ENCODE measurements at regions not wholly inside any gene's neighbourhood (a gene's known extent, or its start where the extent isn't known, plus 50 kb on each side); places are given as distances from the start of the nearest gene placed in this dataset.

DNA sequence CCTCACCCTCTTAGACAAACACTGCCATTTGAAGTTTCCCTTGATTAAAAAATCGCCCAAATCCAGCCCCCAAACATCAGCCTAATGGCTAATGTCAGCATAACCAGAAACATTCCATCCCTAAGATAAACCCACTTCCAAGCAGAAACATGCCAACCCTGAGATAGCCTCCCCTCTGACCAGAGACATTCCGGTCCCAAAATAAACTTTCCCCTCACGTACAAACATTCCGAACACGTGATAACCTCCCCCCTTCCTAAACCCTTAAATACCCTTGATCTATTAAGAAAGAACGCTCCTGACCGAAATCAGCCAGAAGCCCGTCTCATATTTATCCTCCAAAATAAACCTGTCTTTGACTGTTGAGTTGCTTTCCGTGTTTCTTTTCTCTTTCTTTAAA is 237.2 kb downstream of the ASMT start:
- no peak overlapping the region for H3K4me2 ChIP-seq (replicated peaks; ENCODE audit: extremely low read depth, low read length, poor library complexity, severe bottlenecking)
- peaks cover 0 to 6% (median 4%) of the 10 kb centered on the region in 3 donors for H3K27me3 Mint-ChIP-seq (ENCODE audit: low read depth in 3 of 3)

DNA sequence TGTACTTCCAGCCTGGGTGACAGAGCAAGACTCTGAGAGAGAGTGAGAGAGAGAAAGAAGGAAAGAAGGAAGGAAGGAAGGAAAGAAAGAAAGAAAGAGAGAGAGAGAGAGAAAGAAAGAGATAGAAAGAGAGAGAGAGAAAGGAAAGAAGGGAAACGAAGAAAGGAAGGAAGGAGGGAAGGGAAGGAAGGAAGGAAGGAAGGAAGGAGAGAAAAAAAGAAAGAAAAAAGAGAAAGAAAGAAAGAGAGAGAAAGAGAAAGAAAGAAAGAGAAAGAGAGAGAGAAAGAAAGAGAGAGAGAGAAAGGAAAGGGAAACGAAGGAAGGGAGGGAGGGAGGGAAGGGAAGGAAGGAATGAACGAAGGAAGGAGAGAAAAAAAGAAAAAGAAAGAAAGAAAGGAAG is 238.6 kb downstream of the ASMT start:
- no peaks in the 10 kb centered on the region for H3K36me3 Mint-ChIP-seq
- no peak for DNase-seq
- peaks cover 0 to 22% (median 4%) of the 10 kb centered on the region in 7 donors for H3K9me3 Mint-ChIP-seq
- 77% methylated on average over 3 of the region's 3 CpGs for WGBS (ENCODE audit: insufficient coverage)
- no peak overlapping the region for H3K4me3 Mint-ChIP-seq
- Histone ChIP-seq H3K27me3 (ENCODE audit: control insufficient read depth in 2 of 2, insufficient read depth in 2 of 2, low read length in 2 of 2) (no peaks in the 10 kb centered on the region), H3K4me3 (replicated peaks in 1 of 3; ENCODE audit: low read depth in 2 of 3, low read length in 3 of 3) (no peak overlapping the region), H3K9ac (ENCODE audit: insufficient read depth, low read length, poor library complexity, severe bottlenecking) (no peak overlapping the region), H3K27ac (ENCODE audit: low read depth in 1 of 2, low read length in 2 of 2) (no peak overlapping the region), H2AFZ (ENCODE audit: insufficient read depth, low read depth, low read length, poor library complexity, severe bottlenecking) (no peak overlapping the region), H4K20me1 (ENCODE audit: insufficient read depth, low read length) (no peaks in the 10 kb centered on the region), H3K79me2 (ENCODE audit: insufficient read depth, low read length) (no peaks in the 10 kb centered on the region), H3K36me3 (replicated peaks in 1 of 2; ENCODE audit: control insufficient read depth in 1 of 2, insufficient read depth in 2 of 2, low read length in 2 of 2) (no peaks in the 10 kb centered on the region), H3K4me1 (ENCODE audit: control insufficient read depth in 1 of 2, insufficient read depth in 2 of 2, low read length in 2 of 2) (no peaks in the 10 kb centered on the region), H3K9me3 (replicated peaks in 1 of 2; ENCODE audit: control insufficient read depth in 1 of 2, insufficient read depth in 1 of 2, low read length in 2 of 2) (no peaks in the 10 kb centered on the region), H3K4me2 (replicated peaks; ENCODE audit: extremely low read depth, low read length, poor library complexity, severe bottlenecking) (no peak overlapping the region)
- peaks cover 0 to 6% (median 4%) of the 10 kb centered on the region in 3 donors for H3K27me3 Mint-ChIP-seq (ENCODE audit: low read depth in 3 of 3)
- intact Hi-C loops (cut with micrococcal nuclease): no loop called here
- H3K4me1 Mint-ChIP-seq: no peaks in the 10 kb centered on the region
- H3K27ac Mint-ChIP-seq: no peak overlapping the region
- TF ChIP-seq, protein P1, sequence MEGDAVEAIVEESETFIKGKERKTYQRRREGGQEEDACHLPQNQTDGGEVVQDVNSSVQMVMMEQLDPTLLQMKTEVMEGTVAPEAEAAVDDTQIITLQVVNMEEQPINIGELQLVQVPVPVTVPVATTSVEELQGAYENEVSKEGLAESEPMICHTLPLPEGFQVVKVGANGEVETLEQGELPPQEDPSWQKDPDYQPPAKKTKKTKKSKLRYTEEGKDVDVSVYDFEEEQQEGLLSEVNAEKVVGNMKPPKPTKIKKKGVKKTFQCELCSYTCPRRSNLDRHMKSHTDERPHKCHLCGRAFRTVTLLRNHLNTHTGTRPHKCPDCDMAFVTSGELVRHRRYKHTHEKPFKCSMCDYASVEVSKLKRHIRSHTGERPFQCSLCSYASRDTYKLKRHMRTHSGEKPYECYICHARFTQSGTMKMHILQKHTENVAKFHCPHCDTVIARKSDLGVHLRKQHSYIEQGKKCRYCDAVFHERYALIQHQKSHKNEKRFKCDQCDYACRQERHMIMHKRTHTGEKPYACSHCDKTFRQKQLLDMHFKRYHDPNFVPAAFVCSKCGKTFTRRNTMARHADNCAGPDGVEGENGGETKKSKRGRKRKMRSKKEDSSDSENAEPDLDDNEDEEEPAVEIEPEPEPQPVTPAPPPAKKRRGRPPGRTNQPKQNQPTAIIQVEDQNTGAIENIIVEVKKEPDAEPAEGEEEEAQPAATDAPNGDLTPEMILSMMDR (IDR thresholded peaks at IDR 0.05): no peak

More for the DNA sequence above, 237.2 kb downstream of the ASMT start:
- Mint-ChIP-seq H3K36me3 (no peaks in the 10 kb centered on the region), H3K4me3 (no peak overlapping the region), H3K9me3 (peaks cover 0 to 22% (median 4%) of the 10 kb centered on the region in 7 donors), H3K4me1 (no peaks in the 10 kb centered on the region), H3K27ac (no peak overlapping the region)
- Histone ChIP-seq H3K9ac (ENCODE audit: insufficient read depth, low read length, poor library complexity, severe bottlenecking) (no peak overlapping the region), H3K4me3 (replicated peaks in 1 of 3; ENCODE audit: low read depth in 2 of 3, low read length in 3 of 3) (no peak overlapping the region), H3K9me3 (replicated peaks in 1 of 2; ENCODE audit: control insufficient read depth in 1 of 2, insufficient read depth in 1 of 2, low read length in 2 of 2) (no peaks in the 10 kb centered on the region), H3K36me3 (replicated peaks in 1 of 2; ENCODE audit: control insufficient read depth in 1 of 2, insufficient read depth in 2 of 2, low read length in 2 of 2) (no peaks in the 10 kb centered on the region), H3K4me1 (ENCODE audit: control insufficient read depth in 1 of 2, insufficient read depth in 2 of 2, low read length in 2 of 2) (no peaks in the 10 kb centered on the region), H3K27me3 (ENCODE audit: control insufficient read depth in 2 of 2, insufficient read depth in 2 of 2, low read length in 2 of 2) (no peaks in the 10 kb centered on the region), H2AFZ (ENCODE audit: insufficient read depth, low read depth, low read length, poor library complexity, severe bottlenecking) (no peak overlapping the region), H3K79me2 (ENCODE audit: insufficient read depth, low read length) (no peaks in the 10 kb centered on the region), H4K20me1 (ENCODE audit: insufficient read depth, low read length) (no peaks in the 10 kb centered on the region), H3K27ac (ENCODE audit: low read depth in 1 of 2, low read length in 2 of 2) (no peak overlapping the region)
- intact Hi-C loops (cut with micrococcal nuclease): no loop called here
- DNase-seq: no peak
- WGBS (ENCODE audit: insufficient coverage): 90% methylated on average over 5 of the region's 9 CpGs
- TF ChIP-seq, protein P1 (IDR thresholded peaks at IDR 0.05): no peak

Measured in CD14-positive monocyte (primary cell).